ENCODE measurements at regions not wholly inside any gene's neighbourhood (a gene's known extent, or its start where the extent isn't known, plus 50 kb on each side); places are given as distances from the start of the nearest gene placed in this dataset.

GRCh38 chr1:221824025-221824424 lies 82.1 kb upstream of the DUSP10 start:
- no peaks in the 10 kb centered on the region for H3K27me3 ChIP-seq (replicated peaks in 1 of 4; ENCODE audit: control insufficient read depth in 3 of 4, extremely low read depth in 1 of 4, insufficient read depth in 3 of 4, low read length in 3 of 4)
- no peak overlapping the region for H4K8ac ChIP-seq (ENCODE audit: extremely low read depth, insufficient read depth, low read length)
- ChIA-PET POLR2A (ENCODE audit: partially characterized antibody) (no interaction called here), CTCF (ENCODE audit: partially characterized antibody) (no interaction called here)
- FAIRE-seq (no peak), DNase-seq (ENCODE audit: low read depth in 1 of 2, low spot score in 2 of 2) (no peak)
- no peaks in the 10 kb centered on the region for H3K9me3 ChIP-seq (ENCODE audit: insufficient read depth in 2 of 2, low read depth in 1 of 2, low read length in 1 of 2)
- H2AK5ac ChIP-seq (ENCODE audit: low read depth, low read length): no peak overlapping the region
- H2BK15ac ChIP-seq (ENCODE audit: low read length): no peak overlapping the region
- TF ChIP-seq MAX (IDR thresholded peaks at IDR 0.05) (no peak), CEBPB (IDR thresholded peaks at IDR 0.05; ENCODE audit: low read depth, low read length) (no peak), SP1 (IDR thresholded peaks at IDR 0.05; ENCODE audit: low read depth, low read length) (no peak)
- no peak overlapping the region for H4K5ac ChIP-seq (ENCODE audit: insufficient read length, low read depth, low read length)
- H4K20me1 ChIP-seq (replicated peaks in 1 of 2; ENCODE audit: control insufficient read depth in 1 of 2, insufficient read depth in 2 of 2, low read length in 2 of 2): no peaks in the 10 kb centered on the region
- WGBS, 2 experiments (ENCODE audit: extremely low coverage in 1 of 2, insufficient coverage in 1 of 2, insufficient read length in 1 of 2, insufficient replicate concordance in 2 of 2, low coverage in 1 of 2, low lambda C conversion rate in 2 of 2, missing lambda C conversion rate in 1 of 2): 100% methylated on average over 2 of the region's 2 CpGs; no CpG with 5 or more reads in 1 of the 2 experiments
- H3K4ac ChIP-seq (replicated peaks; ENCODE audit: insufficient read length, low read depth, low read length): no peak overlapping the region
- H2BK20ac ChIP-seq (ENCODE audit: low read length): no peak overlapping the region
- no peak overlapping the region for H3K56ac ChIP-seq (replicated peaks; ENCODE audit: insufficient read length, low read depth, low read length)
- H3K79me1 ChIP-seq (ENCODE audit: low read depth, low read length): no peaks in the 10 kb centered on the region
- H2BK12ac ChIP-seq (ENCODE audit: low read depth, low read length): no peak overlapping the region
- H3K23ac ChIP-seq (ENCODE audit: insufficient read length): no peak overlapping the region
- no peaks in the 10 kb centered on the region; a peak in 1 of 8 replicates for H3K36me3 ChIP-seq (ENCODE audit: control insufficient read depth in 2 of 4, insufficient read depth in 4 of 4, low read length in 3 of 4)
- H2BK120ac ChIP-seq (replicated peaks; ENCODE audit: low read depth, low read length): no peak overlapping the region
- no peak overlapping the region for H2AFZ ChIP-seq (ENCODE audit: low read length)
- H3K79me2 ChIP-seq (ENCODE audit: control insufficient read depth in 1 of 2, insufficient read depth in 2 of 2, low read length in 2 of 2): no peaks in the 10 kb centered on the region
- H3K4me1 ChIP-seq (replicated peaks in 1 of 4; ENCODE audit: control insufficient read depth in 3 of 4, insufficient read depth in 4 of 4, low read length in 3 of 4): peaks cover under 1 to 4% (median 2%) of the 10 kb centered on the region in 4 experiments; a peak in 2 of 7 replicates
- no peak overlapping the region for H3K14ac ChIP-seq (ENCODE audit: insufficient read length)
- no peak overlapping the region for H3K27ac ChIP-seq (ENCODE audit: low read depth, low read length)
- H3K4me2 ChIP-seq (ENCODE audit: insufficient read depth in 1 of 2, low read depth in 2 of 2, low read length in 2 of 2): no peak overlapping the region
- no peak overlapping the region for H3K9ac ChIP-seq (replicated peaks in 1 of 4; ENCODE audit: extremely low read depth in 1 of 4, low read depth in 3 of 4, low read length in 3 of 4)
- no peak overlapping the region for H3K18ac ChIP-seq (ENCODE audit: extremely low read depth, low read length)
- no peak overlapping the region for H3K4me3 ChIP-seq (ENCODE audit: extremely low read depth in 1 of 4, insufficient read depth in 2 of 4, low read depth in 3 of 4, low read length in 4 of 4)
- H2BK5ac ChIP-seq (ENCODE audit: low read depth, low read length): no peak overlapping the region
- H3K23me2 ChIP-seq (ENCODE audit: low read depth, low read length): no peaks in the 10 kb centered on the region
- H4K91ac ChIP-seq (replicated peaks; ENCODE audit: insufficient read length, low read length): no peak overlapping the region

Measured in H1 (cell line).